Caco-2 (cell line): ENCODE measurements at regions not wholly inside any gene's neighbourhood (a gene's known extent, or its start where the extent isn't known, plus 50 kb on each side); places are given as distances from the start of the nearest gene placed in this dataset.

Source experiments
- BruUV-seq: library from RNA; stranded (reverse); fragments of 400-500 nt; replicated peaks from 2 replicates; lab custom pipeline; 2021; lab: Mats Ljungman, UMichigan
- CTCF ChIA-PET: fragments of 300-600 bp; sonication (Branson Sonifier 250); formaldehyde crosslinking; loops from one replicate; lab custom pipeline; 2022; ENCODE audit warnings: antibody characterized with exemption; lab: Charles Lee
- POLR2A ChIA-PET: fragments of 300-600 bp; sonication (Branson Sonifier 250); formaldehyde crosslinking; loops from one replicate; lab custom pipeline; 2022; ENCODE audit warnings: antibody characterized with exemption; lab: Charles Lee
- DNase-seq, 2 experiments: peaks; one replicate each; pipeline versions ENCODE4 v3.0.0 to v3.0.0-alpha.2; 2020 to 2022
- H3K27me3 ChIP-seq: replicated peaks from 2 replicates; pipeline ENCODE4 v1.6.0; 2011; ENCODE audit warnings: low read length; ENCODE audit not compliant: control insufficient read depth, insufficient read depth
- H3K36me3 ChIP-seq: 2 replicates; pipeline ENCODE4 v1.5.1; 2011; ENCODE audit warnings: low read length; ENCODE audit not compliant: control insufficient read depth, insufficient read depth
- H3K4me1 ChIP-seq: fragments of 250-450 bp; sonication (Bioruptor Pico); 2 replicates; pipeline ENCODE4 v1.5.1; 2020; ENCODE audit warnings: mild to moderate bottlenecking
- H3K4me3 ChIP-seq: 2 replicates; pipeline ENCODE4 v1.5.1; 2011; ENCODE audit warnings: low read depth, mild to moderate bottlenecking, control low read depth, low read length
- H3K9me3 ChIP-seq: fragments of 250-450 bp; sonication (Bioruptor Pico); 2 replicates; pipeline ENCODE4 v1.5.1; 2020; ENCODE audit warnings: mild to moderate bottlenecking, moderate library complexity
- H3K27ac Mint-ChIP-seq: one replicate; pipeline ENCODE4 v1.8.0; 2022; ENCODE audit warnings: mixed read lengths; ENCODE audit not compliant: unreplicated experiment
- H3K27me3 Mint-ChIP-seq: one replicate; pipeline ENCODE4 v1.8.0; 2022; ENCODE audit warnings: mixed read lengths; ENCODE audit not compliant: insufficient read depth, unreplicated experiment
- H3K36me3 Mint-ChIP-seq: one replicate; pipeline ENCODE4 v1.8.0; 2022; ENCODE audit warnings: mild to moderate bottlenecking, mixed read lengths; ENCODE audit not compliant: insufficient read depth, unreplicated experiment
- H3K4me1 Mint-ChIP-seq: one replicate; pipeline ENCODE4 v1.8.0; 2022; ENCODE audit warnings: low read depth, mixed read lengths; ENCODE audit not compliant: unreplicated experiment
- H3K4me3 Mint-ChIP-seq: one replicate; pipeline ENCODE4 v1.8.0; 2022; ENCODE audit warnings: mild to moderate bottlenecking, moderate library complexity, mixed read lengths; ENCODE audit not compliant: unreplicated experiment
- H3K9me3 Mint-ChIP-seq: one replicate; pipeline ENCODE4 v1.8.0; 2022; ENCODE audit warnings: mixed read lengths; ENCODE audit not compliant: unreplicated experiment
- intact Hi-C: fragments of 100-400 bp; cut with micrococcal nuclease; formaldehyde crosslinking; loops from one replicate; pipeline ENCODE4 v1.10.0; 2022; ENCODE audit not compliant: unreplicated experiment
- TF ChIP-seq, protein P1 (sequence below), 2 experiments: fragments of 200-600 bp in 1 of 2; IDR thresholded peaks; 1 replicate in 1 of 2; 2 replicates in 1 of 2; pipeline versions ENCODE4 v1.5.1 to v1.8.0; 2011 to 2022; ENCODE audit warnings: antibody characterized with exemption in 1 of 2, control low read depth in 1 of 2, inconsistent platforms in 1 of 2, low read depth in 1 of 2, low read length in 1 of 2, mild to moderate bottlenecking in 1 of 2, moderate library complexity in 1 of 2; ENCODE audit not compliant: insufficient read depth in 1 of 2, severe bottlenecking in 1 of 2, unreplicated experiment in 1 of 2

DNA sequence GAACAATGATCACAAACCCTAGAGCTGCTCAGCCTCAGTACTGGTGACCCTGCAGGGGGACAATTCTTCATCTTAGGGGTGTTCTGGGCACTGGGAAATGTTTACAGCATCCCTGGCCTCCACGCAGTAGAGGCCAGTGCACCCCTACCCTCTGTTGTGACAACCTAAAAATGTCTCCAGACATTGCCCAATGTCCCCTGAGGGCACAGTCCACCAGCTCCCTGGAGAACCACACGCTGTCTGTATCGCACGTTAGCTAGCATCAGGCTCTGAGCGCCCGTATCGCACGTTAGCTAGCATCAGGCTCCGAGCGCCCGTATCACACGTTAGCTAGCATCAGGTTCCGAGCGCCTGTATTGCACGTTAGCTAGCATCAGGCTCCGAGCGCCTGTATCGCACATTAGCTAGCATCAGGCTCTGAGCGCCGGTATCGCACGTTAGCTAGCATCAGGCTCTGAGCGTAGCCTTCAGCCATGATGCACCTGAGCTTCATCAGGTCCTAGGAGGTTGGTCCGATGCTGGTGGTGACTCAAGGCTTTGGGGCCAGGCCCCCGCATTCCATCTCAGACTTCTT is 111.1 kb upstream of the ANO1 start:
- BruUV-seq: no TSS peak
- no peaks in the 10 kb centered on the region for H3K27me3 ChIP-seq
- intact Hi-C loops: loop anchor here (1.0 kb wide), 2 partner anchors 19 to 35 kb away; no protein-coding TSS in a partner anchor

DNA sequence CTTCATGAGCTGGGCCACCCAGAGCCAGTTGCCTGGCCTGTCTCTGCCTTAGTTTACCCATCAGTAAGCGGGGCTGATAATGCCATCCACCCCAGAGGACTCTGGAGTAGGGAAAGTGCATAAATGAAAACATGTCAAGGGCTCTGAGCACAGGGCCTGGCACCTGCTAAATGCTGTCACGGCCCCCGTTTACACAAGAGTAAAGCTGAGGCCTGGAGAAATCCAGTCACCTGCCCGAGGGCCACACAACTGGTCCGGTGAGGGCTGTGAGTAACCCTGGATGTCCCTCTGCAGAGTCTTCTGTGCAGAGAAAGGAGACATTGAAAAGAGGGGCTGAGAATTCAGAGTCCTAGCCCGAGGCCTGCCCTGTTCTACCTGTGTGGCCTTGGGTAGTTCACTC is 110.6 kb upstream of the ANO1 start:
- intact Hi-C loops: no loop called here
- H3K4me1 Mint-ChIP-seq: peaks cover 57% of the 10 kb centered on the region
- no peaks in the 10 kb centered on the region for H3K36me3 ChIP-seq
- POLR2A ChIA-PET: no interaction called here
- no TSS peak for BruUV-seq
- H3K4me3 ChIP-seq: no peak overlapping the region
- H3K27ac Mint-ChIP-seq: peak overlapping the region; percentile 88
- H3K27me3 Mint-ChIP-seq: no peaks in the 10 kb centered on the region
- H3K9me3 ChIP-seq: no peaks in the 10 kb centered on the region
- H3K4me3 Mint-ChIP-seq: peak overlapping the region; percentile 65
- DNase-seq: peak in 1 of 2 experiments; percentile 56
- H3K9me3 Mint-ChIP-seq: no peaks in the 10 kb centered on the region
- H3K27me3 ChIP-seq: no peaks in the 10 kb centered on the region
- CTCF ChIA-PET: interaction anchor here (1.2 to 2.0 kb wide), 4 partner anchors 15 to 48 kb away, joined by 3 to 9 read pairs (median 6); no protein-coding TSS in a partner anchor
- H3K36me3 Mint-ChIP-seq: peaks cover 6% of the 10 kb centered on the region
- H3K4me1 ChIP-seq: peaks cover 71% of the 10 kb centered on the region
- TF ChIP-seq, protein P1, sequence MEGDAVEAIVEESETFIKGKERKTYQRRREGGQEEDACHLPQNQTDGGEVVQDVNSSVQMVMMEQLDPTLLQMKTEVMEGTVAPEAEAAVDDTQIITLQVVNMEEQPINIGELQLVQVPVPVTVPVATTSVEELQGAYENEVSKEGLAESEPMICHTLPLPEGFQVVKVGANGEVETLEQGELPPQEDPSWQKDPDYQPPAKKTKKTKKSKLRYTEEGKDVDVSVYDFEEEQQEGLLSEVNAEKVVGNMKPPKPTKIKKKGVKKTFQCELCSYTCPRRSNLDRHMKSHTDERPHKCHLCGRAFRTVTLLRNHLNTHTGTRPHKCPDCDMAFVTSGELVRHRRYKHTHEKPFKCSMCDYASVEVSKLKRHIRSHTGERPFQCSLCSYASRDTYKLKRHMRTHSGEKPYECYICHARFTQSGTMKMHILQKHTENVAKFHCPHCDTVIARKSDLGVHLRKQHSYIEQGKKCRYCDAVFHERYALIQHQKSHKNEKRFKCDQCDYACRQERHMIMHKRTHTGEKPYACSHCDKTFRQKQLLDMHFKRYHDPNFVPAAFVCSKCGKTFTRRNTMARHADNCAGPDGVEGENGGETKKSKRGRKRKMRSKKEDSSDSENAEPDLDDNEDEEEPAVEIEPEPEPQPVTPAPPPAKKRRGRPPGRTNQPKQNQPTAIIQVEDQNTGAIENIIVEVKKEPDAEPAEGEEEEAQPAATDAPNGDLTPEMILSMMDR (IDR thresholded peaks at IDR 0.05; ENCODE audit: insufficient read depth in 1 of 2, low read depth in 1 of 2, low read length in 1 of 2, severe bottlenecking in 1 of 2, unreplicated experiment in 1 of 2): no peak

More for the DNA sequence above, 111.1 kb upstream of the ANO1 start:
- no peaks in the 10 kb centered on the region for H3K9me3 ChIP-seq
- Mint-ChIP-seq H3K4me3 (peak overlapping the region; percentile 65), H3K4me1 (peaks cover 55% of the 10 kb centered on the region), H3K27me3 (no peaks in the 10 kb centered on the region), H3K27ac (peak overlapping the region; percentile 88), H3K36me3 (peaks cover 6% of the 10 kb centered on the region), H3K9me3 (no peaks in the 10 kb centered on the region)
- no peaks in the 10 kb centered on the region for H3K36me3 ChIP-seq
- TF ChIP-seq, protein P1 (IDR thresholded peaks at IDR 0.05; ENCODE audit: insufficient read depth in 1 of 2, low read depth in 1 of 2, low read length in 1 of 2, severe bottlenecking in 1 of 2, unreplicated experiment in 1 of 2): no peak
- POLR2A ChIA-PET: no interaction called here
- peak in 1 of 2 experiments; percentile 34 for DNase-seq
- H3K4me1 ChIP-seq: peaks cover 67% of the 10 kb centered on the region
- CTCF ChIA-PET: interaction anchor here (0.6 to 2.0 kb wide), 6 partner anchors 13 to 236 kb away, joined by 3 to 9 read pairs (median 6); partner anchors contain the start of gene FADD
- H3K4me3 ChIP-seq: peak overlapping the region; percentile 35

DNA sequence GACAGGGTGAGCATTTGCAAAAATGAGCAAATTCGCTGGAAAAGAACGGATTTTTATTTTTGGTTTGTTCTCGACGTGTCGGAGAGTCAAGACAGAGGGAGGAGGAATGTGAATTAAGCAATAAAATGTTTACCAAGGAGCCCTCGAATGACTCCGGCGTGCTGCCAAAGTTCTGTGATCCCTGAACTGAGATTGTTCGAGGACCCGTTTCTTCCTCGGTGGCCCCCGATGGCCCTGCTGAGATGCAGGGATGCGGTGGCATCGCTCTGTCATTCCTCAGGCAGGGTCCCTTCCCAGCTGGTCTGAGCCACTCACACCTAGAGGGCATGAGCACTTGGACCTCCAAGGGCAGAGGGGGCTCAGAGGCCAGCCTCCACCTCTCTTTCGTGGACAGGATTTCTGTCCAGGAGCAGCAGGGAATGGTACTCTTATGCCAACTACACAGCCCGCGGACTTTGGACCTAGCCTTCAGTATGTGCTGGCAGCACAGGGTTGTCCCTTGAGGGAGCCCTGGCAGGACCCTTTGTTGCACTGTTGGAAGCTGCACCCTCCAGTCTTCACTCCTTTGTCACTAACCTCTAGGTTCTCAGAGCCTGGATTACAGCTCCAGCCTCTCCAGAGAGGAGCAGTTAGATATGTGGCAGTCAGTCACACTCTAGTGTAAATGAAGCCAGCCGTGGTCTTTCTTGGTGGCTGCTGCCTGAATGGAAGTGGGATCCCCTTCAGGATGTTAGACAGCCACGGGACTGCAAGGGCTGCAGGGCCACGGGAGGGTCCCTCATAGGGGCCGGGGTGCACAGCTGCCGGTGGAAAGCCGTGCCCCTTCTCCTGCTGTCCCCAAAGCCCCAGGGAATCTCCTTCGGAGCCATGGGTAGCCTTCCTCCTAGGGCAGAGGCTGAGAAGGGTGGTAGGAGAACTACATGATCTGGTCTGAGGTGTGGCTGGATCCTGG is 109.4 kb upstream of the ANO1 start:
- Mint-ChIP-seq H3K4me3 (no peak overlapping the region), H3K4me1 (peaks cover 58% of the 10 kb centered on the region), H3K27me3 (no peaks in the 10 kb centered on the region), H3K27ac (peak overlapping the region; percentile 88), H3K36me3 (peaks cover 6% of the 10 kb centered on the region), H3K9me3 (no peaks in the 10 kb centered on the region)
- BruUV-seq: no TSS peak
- no peak overlapping the region for H3K4me3 ChIP-seq
- intact Hi-C loops: no loop called here
- ChIA-PET POLR2A (no interaction called here), CTCF (interaction anchor here (0.6 kb wide), 1 partner anchor 60 kb away, joined by 3 read pairs; no protein-coding TSS in a partner anchor)
- H3K9me3 ChIP-seq: no peaks in the 10 kb centered on the region
- peaks cover 81% of the 10 kb centered on the region for H3K4me1 ChIP-seq
- no peaks in the 10 kb centered on the region for H3K36me3 ChIP-seq
- no peak for DNase-seq
- no peaks in the 10 kb centered on the region for H3K27me3 ChIP-seq
- TF ChIP-seq, protein P1 (IDR thresholded peaks at IDR 0.05; ENCODE audit: insufficient read depth in 1 of 2, low read depth in 1 of 2, low read length in 1 of 2, severe bottlenecking in 1 of 2, unreplicated experiment in 1 of 2): no peak
